ENCODE measurements at regions not wholly inside any gene's neighbourhood (a gene's known extent, or its start where the extent isn't known, plus 50 kb on each side); places are given as distances from the start of the nearest gene placed in this dataset.

- no peak for TF ChIP-seq CTCF (conservative IDR thresholded peaks at IDR 0.05; ENCODE audit: low read depth in 2 of 2)
- TF ChIP-seq NANOG (IDR thresholded peaks at IDR 0.05; ENCODE audit: borderline replicate concordance) = no peak
- no peak for TF ChIP-seq EZH2phosphoT487 (IDR thresholded peaks at IDR 0.05; ENCODE audit: unreplicated experiment)
Observed at GRCh38 chr16:55008836-55009510, 78.3 kb downstream of the IRX5 start.
